ENCODE measurements at regions not wholly inside any gene's neighbourhood (a gene's known extent, or its start where the extent isn't known, plus 50 kb on each side); places are given as distances from the start of the nearest gene placed in this dataset.
A peak's percentile ranks its signal among the peaks of the same experiment; 100 is the strongest.

GRCh38 chr3:135490219-135490915, 475.2 kb upstream of the PPP2R3A start:
- no peak for DNase-seq

DNA sequence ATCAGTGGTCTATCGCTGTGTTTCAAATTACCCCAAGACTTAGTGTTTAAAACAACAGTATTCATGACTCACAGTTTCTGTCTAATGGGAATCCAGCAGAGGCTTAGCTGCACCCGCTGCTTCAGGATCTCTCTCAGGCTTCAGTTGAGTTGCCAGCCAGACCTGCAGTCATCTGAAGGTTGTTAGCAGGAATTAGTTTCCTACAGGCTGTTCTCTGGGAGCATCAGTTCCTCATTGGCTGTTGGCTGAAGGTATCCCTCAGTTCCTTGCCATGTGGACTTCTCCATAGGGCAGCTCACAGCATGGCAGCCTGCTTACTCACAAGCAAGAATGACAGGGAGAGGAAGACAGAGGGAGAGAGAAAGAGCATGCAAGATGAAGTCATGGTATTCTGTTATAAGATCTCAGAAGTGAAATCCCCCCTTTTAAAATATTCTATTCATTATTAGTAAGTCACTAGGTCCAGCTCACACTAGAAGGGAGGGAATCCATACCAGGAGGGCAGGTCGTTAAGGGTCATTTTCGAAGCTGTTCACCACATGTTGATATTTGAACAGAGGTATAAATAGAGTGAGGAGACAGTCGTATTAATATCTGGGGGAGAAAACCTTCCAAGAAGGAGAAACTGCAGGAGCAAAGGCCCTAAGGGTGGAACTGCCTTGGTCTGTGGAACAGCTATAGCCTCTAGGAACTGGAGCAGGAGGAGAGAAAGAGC, 473.9 kb upstream of the PPP2R3A start:
- no peak for DNase-seq

DNA sequence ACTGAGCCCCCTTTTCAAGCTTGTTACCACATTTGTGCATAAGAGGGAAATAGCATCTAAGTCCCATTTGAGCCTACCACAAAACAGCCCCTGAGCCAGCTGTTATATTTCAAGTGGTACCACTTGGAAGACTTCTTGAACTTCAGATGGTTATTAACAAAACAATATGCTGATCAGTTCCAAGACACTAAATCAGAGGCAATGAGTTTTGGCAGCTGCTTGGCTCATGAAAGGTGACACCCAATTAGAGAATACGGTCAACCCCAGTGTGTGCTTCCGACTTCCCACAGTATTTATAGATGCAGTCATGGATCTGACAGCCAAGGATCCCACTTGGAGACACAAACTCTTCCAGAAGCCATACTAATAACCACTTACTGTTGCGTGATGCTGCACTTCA, 469.6 kb upstream of the PPP2R3A start:
- peak; percentile 96 to 99 for DNase-seq

DNA sequence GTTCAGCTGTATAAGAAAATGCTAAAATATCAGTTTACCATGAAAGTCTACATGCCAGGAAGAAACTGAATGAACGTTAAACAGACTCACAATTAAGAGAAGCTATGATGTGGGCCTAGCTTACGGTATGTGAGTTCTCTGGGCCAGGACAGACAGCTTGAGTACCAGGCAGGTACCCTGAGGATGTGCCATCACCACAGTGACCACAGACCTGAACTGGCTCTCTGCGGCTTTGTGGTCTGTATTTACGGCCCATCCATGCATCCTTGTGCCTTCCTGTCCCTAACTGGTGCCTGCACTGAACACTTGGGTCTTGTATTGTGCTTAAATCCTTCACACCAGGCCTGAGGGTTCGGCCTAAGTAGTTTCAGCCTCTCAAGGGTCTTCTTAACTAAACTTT, 467.5 kb upstream of the PPP2R3A start:
- no peak for DNase-seq

DNA sequence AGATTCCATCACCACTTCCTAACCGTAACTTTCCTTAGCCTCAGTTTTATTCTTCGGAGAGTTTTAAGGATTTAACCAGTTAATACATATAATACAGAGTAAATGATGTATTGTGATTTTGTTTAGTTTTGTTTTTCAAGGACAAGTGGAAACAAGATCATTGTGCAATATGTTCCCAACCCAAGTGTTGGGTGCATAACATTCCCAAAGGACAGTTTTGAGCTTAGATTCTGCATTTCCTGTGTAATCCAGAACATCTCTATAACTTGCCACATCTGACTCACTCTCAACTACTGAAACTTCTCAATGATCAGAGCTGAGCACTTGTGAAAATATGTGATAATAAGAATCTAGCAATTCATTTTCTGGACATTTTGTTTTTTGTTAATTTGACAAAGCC, 466.1 kb upstream of the PPP2R3A start:
- no peak for DNase-seq

GRCh38 chr3:135500034-135500433, 465.5 kb upstream of the PPP2R3A start:
- DNase-seq = no peak

DNA sequence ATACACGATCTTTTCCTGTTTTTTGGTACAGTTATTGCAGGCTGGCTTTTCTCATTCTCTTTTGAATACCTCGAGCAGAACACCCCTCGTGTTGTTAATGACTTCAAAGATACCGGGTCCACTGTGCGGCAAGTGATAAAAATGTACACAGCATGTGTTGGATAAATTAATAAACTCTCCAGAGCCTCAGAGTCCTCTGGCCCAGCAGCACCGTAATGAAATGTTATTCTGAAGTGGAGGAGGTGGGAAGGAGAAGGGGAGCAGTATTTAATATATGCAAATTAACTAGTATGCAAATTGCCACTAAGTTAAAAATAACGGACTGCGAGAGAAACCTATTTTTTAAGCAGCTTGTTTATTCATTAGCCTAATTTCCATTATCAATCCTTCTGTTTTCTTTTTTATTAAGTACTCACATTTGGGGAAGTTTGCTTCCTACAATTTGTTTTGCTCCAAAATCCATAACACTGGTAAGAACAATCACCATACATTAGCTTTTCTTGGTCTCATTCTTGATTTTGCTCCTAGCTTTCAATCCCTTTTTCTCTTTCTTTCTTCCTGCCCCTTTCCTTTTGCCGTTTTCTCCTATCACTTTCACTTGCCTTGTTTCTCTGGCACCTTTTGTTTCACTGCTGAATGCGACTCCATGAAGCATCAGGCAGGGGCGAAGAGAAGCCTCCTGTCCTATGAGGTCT, 462.3 kb upstream of the PPP2R3A start:
- DNase-seq = no peak

- DNase-seq = peak; percentile 72 to 86
Observed at GRCh38 chr3:135503760-135504686, 461.5 kb upstream of the PPP2R3A start.

DNA sequence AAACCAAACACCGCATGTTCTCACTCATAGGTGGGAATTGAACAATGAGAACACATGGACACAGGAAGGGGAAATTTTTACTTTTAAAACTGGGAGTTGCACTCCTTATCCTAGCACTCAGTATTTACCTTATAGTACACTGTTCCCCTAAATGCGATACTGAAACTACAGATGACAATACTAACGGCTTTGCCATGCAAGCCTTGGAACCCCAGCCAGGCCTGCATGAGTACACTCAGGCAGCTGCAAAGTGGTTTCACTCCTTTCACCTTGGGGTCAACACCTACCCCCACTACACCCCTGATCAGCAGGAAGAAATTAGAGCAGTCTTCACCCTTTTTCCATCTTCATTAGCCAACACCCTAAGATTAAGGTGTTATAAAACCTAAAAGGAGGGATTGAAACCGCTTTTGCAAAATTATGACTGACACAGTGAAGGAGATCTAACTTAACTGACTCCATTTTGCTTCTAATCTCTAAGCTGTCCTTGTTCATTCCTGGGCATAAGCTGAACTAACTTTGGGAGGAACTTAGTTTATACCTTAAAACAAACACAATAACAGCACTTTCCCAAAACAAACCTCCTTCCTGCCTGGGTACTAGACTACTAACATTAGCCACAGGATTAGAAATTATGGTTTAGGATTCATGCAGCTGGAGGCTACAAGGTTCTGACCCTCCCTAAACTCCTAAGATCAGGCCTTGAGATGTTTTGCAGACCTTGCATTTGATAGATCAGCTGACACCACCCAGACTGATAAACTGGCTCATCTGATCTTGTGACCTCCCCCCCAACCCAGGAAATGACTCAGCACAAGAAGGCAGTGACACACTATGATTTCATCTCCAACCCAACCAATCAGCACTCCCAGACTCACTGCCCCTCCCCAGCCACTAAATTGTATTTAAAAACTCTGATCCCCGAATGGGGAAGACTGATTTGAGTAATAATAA, 452.1 kb upstream of the PPP2R3A start:
- DNase-seq = no peak

- DNase-seq = no peak
Observed at GRCh38 chr3:135514060-135514448, 451.5 kb upstream of the PPP2R3A start.

DNA sequence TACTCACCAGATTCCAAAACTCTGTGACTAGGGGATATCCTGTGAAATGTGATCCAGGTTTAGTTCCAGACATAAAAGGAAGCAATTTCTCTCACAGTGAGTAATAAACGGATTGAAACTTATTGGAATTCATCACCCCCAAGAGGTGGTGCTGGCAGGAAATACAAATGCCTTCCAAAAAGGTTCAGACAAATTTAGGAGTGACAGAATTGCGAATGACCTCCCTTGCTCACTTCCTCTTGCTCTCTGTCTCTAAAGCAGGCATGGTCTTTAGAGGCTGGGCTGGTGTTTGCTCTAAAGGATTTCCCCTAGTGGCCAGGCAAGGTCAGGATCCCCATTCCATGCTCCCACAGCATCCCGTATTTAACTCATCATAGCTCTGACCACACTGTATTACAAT, 449.4 kb upstream of the PPP2R3A start:
- peak in 1 of 2 experiments; percentile 22 for DNase-seq

DNA sequence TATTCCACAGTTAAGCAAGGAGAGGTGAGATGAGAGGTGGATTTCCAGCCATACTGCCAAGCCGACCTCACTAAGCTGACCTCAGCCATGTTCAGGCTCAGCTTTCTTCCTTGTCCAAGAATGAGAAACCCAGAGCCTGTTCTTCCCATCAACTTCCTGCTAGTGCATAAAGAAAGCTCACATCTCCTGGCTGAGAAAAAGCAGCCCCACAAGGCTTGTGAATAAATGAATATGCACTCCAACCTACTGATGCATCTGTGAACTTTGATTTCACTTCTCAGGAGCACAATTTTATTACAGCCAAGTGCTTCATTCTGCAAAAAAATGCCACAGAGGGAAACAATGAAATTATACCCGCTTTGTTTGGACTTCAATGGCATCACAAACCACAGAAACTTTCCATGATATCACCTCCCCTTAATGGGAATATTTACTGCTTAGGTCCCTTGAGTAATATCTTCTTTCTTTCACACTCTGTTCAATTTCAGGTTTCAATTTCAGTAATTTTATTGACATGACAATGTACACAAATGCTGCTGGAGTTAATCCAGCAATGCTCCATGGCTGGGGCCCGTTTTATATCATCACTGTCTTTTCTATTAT, 437.0 kb upstream of the PPP2R3A start:
- DNase-seq = no peak

GRCh38 chr3:135532021-135532420, 433.5 kb upstream of the PPP2R3A start:
- no peak for DNase-seq

GRCh38 chr3:135538123-135538522, 427.4 kb upstream of the PPP2R3A start:
- no peak for DNase-seq

DNA sequence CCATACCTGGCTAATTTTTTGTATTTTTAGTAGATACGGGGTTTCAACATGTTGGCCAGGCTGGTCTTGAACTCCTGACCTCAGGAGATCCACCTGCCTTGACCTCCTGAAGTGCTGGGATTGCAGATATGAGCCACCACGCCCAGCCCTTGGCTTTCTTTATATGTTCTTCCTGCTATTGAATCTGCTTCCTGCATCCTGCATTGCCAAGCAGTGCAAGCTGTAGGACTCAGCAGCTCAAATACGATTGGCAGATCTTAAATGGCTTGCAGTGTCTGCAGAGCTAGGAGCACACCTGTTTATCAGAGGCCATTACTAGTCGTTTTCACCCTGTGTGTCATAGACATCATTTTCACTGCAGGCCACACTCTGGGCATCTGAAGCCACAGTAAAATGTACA, 426.2 kb upstream of the PPP2R3A start:
- no peak for DNase-seq

- no peak for DNase-seq
Observed at GRCh38 chr3:135539854-135540253, 425.7 kb upstream of the PPP2R3A start.

GRCh38 chr3:135549928-135550494, 415.5 kb upstream of the PPP2R3A start:
- no peak for DNase-seq

DNA sequence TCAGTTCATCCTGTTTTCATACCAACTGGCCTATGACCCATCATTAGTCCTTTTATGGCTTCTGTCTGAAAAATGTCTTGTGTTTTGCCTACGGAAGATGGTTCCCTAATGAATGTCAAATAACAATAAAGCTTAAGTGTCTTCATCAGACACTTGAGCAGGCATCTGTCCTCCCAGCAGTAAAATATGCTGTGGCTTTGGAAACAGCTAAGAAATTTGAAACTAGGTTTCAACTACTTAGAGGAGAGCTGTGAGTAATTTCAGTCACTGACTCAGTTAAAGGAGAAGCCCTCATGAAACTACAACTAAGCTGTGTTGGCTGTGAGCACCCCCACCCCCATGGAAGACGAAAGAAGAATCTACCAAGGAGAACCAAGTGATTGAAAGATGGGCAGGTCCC, 409.4 kb upstream of the PPP2R3A start:
- peak; percentile 23 to 80 for DNase-seq

GRCh38 chr3:135558150-135558783, 407.3 kb upstream of the PPP2R3A start:
- no peak for DNase-seq

- no peak for DNase-seq
Observed at GRCh38 chr3:135558906-135559305, 406.6 kb upstream of the PPP2R3A start.
